ENCODE measurements at regions not wholly inside any gene's neighbourhood (a gene's known extent, or its start where the extent isn't known, plus 50 kb on each side); places are given as distances from the start of the nearest gene placed in this dataset.

DNA sequence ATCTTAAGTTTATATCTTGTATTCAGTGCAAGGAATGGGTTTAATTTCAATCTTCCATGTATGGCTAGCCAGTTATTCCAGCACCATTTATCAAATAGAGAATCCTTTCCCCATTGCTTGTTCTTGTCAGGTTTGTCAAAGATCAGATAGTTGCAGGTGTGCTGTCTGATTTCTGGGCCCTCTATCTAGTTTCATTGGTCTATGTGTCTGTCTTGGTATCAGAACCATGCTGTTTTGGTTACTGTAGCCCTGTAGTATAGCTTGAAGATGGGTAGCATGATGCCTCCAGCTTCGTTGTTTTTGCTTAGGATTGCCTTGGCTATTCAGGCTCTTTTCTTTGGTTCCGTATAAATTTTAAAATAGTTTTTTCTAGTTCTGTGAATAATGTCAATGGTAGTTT, 200.0 kb downstream of the MANEA start:
- intact Hi-C loops (cut with micrococcal nuclease) = no loop called here

GRCh38 chr6:95780037-95780436, 202.7 kb downstream of the MANEA start:
- intact Hi-C loops (cut with micrococcal nuclease) = no loop called here

DNA sequence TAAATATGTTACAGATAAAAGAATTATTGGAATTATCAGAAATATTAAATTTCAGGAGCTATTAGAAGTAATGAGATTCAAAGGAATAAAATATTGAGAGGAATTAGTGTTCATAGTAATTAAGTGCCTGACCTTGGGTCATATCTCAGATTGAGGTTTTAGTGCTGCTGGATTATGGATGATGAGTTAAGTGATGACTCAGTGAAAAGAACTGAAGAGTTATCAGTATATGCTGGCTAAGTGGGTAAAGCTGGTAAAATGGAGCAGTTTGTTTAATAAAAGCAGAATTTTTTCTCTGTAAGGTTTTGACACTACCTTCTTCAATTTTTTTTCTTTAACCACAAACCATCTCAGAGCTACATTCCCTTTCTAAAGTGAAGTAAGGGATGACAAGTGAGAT, 206.7 kb downstream of the MANEA start:
- intact Hi-C loops (cut with micrococcal nuclease) = no loop called here

- intact Hi-C loops (cut with micrococcal nuclease) = no loop called here
Measured at GRCh38 chr6:95784869-95785268, 207.5 kb downstream of the MANEA start.

- intact Hi-C loops (cut with micrococcal nuclease) = no loop called here
Measured at GRCh38 chr6:95785785-95786184, 208.4 kb downstream of the MANEA start.

DNA sequence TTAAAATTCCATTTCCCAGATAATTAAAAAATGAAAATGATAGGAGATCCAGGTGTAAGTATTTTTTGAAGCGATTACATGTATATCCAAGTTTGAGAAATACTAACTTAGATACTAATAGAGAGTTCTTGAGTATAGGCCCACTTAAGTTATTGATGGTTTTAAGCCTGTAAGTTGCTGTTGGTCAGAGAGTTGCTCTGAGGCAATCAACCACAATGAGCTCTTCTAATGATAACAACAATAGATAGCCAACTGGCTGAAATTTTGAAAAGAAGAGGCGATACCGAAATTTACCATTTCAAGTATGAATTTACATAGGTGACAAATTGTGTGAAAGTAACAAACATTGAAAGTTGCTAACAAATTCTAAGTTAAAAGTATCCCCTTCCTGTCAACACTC, 209.5 kb downstream of the MANEA start:
- intact Hi-C loops (cut with micrococcal nuclease) = no loop called here

GRCh38 chr6:95790787-95791186, 213.5 kb downstream of the MANEA start:
- intact Hi-C loops (cut with micrococcal nuclease) = no loop called here

GRCh38 chr6:95794749-95795148, 217.4 kb downstream of the MANEA start:
- intact Hi-C loops (cut with micrococcal nuclease) = no loop called here

DNA sequence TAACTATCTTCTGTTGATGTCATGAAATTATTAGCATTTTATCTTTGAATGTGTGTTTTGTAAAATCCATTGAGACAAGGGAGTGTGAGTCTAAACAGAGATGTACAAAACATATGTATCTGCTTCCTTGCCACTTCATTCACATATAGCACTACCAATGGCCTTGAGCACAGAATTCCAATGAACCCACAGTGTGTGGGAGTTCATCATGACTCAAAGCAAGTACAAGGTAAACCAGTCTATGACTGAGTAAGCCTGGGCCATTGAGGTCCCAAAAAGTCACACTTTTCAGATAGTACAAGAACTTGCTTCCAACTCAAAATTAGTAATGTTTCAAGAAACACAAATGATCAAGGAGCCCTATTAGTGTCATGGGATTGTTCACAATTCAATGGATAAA, 218.6 kb downstream of the MANEA start:
- intact Hi-C loops (cut with micrococcal nuclease) = no loop called here

GRCh38 chr6:95797054-95797453, 218.7 kb upstream of the FUT9 start:
- intact Hi-C loops (cut with micrococcal nuclease) = no loop called here

GRCh38 chr6:95802978-95803377, 212.8 kb upstream of the FUT9 start:
- intact Hi-C loops (cut with micrococcal nuclease) = no loop called here

DNA sequence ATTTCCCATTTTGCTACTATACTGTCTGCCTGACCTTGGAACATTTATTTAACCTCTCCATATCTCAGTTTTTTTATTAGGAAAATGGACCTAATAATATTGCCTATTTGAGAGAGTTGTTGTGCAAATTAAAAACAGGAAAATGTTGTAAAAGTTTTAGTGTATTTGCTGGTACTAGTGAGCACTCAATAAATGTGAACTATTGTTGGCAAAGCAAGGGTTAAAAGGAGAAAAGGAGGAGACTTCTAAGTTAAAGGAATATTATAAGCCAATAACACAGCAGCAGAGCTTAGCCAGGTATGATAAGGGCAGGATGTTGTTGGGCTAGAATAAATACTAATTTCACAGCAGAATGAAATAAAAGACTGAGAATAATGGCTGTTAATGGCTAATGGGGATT, 211.9 kb upstream of the FUT9 start:
- intact Hi-C loops (cut with micrococcal nuclease) = no loop called here

- intact Hi-C loops (cut with micrococcal nuclease) = loop anchor here (1.0 kb wide), 1 partner anchor 228 kb away; the partner anchor contains the start of gene MANEA
Measured at GRCh38 chr6:95804847-95805541, 210.8 kb upstream of the FUT9 start.

GRCh38 chr6:95805699-95806098, 210.1 kb upstream of the FUT9 start:
- intact Hi-C loops (cut with micrococcal nuclease) = loop anchor here (1.0 kb wide), 1 partner anchor 228 kb away; the partner anchor contains the start of gene MANEA

- intact Hi-C loops (cut with micrococcal nuclease) = no loop called here
Measured at GRCh38 chr6:95815389-95816056, 200.3 kb upstream of the FUT9 start.

- intact Hi-C loops (cut with micrococcal nuclease) = no loop called here
Measured at GRCh38 chr6:95819461-95819860, 196.3 kb upstream of the FUT9 start.

DNA sequence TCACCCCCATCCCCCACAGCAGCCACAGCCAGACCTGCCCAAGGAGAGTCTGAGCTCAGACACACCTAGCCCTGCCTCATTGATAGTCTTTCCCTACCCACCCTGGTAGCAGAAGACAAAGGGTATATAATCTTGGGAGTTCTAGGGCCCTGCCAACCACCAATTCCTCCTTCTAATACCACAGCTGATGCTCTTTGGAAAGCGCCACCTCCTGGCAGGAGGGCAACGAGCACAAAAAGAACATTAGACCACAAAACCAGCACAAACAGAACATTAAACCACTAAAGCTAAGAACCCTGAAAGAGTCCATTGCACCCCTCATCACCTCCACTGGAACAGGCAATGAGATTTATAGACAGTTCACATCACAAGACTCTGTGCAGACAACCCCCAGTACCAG, 195.8 kb upstream of the FUT9 start:
- intact Hi-C loops (cut with micrococcal nuclease) = no loop called here

GRCh38 chr6:95830859-95831557, 184.8 kb upstream of the FUT9 start:
- intact Hi-C loops (cut with micrococcal nuclease) = no loop called here

- intact Hi-C loops (cut with micrococcal nuclease) = no loop called here
Measured at GRCh38 chr6:95837890-95838289, 177.9 kb upstream of the FUT9 start.

GRCh38 chr6:95841560-95841959, 174.2 kb upstream of the FUT9 start:
- intact Hi-C loops (cut with micrococcal nuclease) = no loop called here

- intact Hi-C loops (cut with micrococcal nuclease) = no loop called here
Measured at GRCh38 chr6:95846652-95847051, 169.1 kb upstream of the FUT9 start.

DNA sequence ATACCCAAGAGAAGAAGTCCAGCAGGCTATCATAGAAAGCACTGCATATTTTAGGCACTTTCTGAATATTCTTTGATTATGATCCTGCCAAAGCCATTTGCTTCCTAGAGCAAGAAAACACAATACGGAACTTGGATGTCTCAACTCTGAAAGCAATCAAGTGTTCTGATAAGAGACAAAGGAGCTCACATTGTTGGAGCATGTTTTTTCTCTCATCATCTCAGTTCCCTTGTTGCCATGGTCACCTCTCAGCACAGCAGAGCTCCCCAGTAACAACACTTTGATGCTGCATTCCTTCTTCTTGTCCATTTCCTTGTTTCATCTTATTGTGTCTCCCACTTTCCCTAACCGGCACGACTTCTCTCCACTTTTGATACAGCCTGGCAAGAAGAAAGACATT, 168.7 kb upstream of the FUT9 start:
- intact Hi-C loops (cut with micrococcal nuclease) = no loop called here

DNA sequence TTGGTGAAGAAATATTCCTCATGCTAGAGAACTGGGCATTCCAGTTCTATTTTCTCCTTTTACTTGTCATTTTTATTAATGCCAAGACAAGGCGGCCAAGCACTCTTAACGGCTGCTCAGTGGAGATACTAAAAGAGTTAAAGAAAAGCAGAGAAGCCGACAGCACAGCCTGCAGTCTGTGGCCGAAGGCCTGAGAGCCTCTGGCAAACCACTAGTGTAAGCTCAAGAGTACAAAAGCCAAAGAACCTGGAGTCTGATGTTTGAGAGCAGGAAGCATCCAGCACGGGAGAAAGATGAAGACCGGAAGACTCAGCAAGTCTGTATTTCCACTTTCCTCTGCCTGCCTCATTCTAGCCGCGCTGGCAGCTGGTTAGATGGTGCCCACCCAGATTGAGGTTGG, 167.1 kb upstream of the FUT9 start:
- intact Hi-C loops (cut with micrococcal nuclease) = no loop called here
